ENCODE measurements at regions not wholly inside any gene's neighbourhood (a gene's known extent, or its start where the extent isn't known, plus 50 kb on each side); places are given as distances from the start of the nearest gene placed in this dataset.

GRCh38 chr15:29390051-29390450 is 120.4 kb upstream of the NSMCE3 start:
- DNase-seq (ENCODE audit: low read depth), result no peak
- H3K4me3 ChIP-seq (replicated peaks; ENCODE audit: low read depth, low read length), result no peak overlapping the region
- no peak for TF ChIP-seq CTCF (IDR thresholded peaks at IDR 0.05; ENCODE audit: low read length, missing control alignments)

GRCh38 chr15:29386523-29386922 is 116.9 kb upstream of the NSMCE3 start:
- TF ChIP-seq CTCF (IDR thresholded peaks at IDR 0.05; ENCODE audit: low read length, missing control alignments), result no peak
- DNase-seq (ENCODE audit: low read depth), result no peak

GRCh38 chr15:29383367-29383766 is 113.7 kb upstream of the NSMCE3 start:
- no peak overlapping the region for H3K4me3 ChIP-seq (replicated peaks; ENCODE audit: low read depth, low read length)
- no peak for TF ChIP-seq CTCF (IDR thresholded peaks at IDR 0.05; ENCODE audit: low read length, missing control alignments)
- DNase-seq (ENCODE audit: low read depth), result no peak

More at GRCh38 chr15:29386523-29386922, 116.9 kb upstream of the NSMCE3 start:
- no peak overlapping the region for H3K4me3 ChIP-seq (replicated peaks; ENCODE audit: low read depth, low read length)

- H3K4me3 ChIP-seq (replicated peaks; ENCODE audit: low read depth, low read length), result no peak overlapping the region
- no peak for TF ChIP-seq CTCF (IDR thresholded peaks at IDR 0.05; ENCODE audit: low read length, missing control alignments)
- no peak for DNase-seq (ENCODE audit: low read depth)
Observed at GRCh38 chr15:29382862-29383261, 113.2 kb upstream of the NSMCE3 start.

- no peak for TF ChIP-seq CTCF (IDR thresholded peaks at IDR 0.05; ENCODE audit: low read length, missing control alignments)
- DNase-seq (ENCODE audit: low read depth), result no peak
- H3K4me3 ChIP-seq (replicated peaks; ENCODE audit: low read depth, low read length), result no peak overlapping the region
Observed at GRCh38 chr15:29380466-29380865, 110.8 kb upstream of the NSMCE3 start.

- DNase-seq (ENCODE audit: low read depth), result no peak
- no peak overlapping the region for H3K4me3 ChIP-seq (replicated peaks; ENCODE audit: low read depth, low read length)
- no peak for TF ChIP-seq CTCF (IDR thresholded peaks at IDR 0.05; ENCODE audit: low read length, missing control alignments)
Observed at GRCh38 chr15:29379647-29380046, 110.0 kb upstream of the NSMCE3 start.

- TF ChIP-seq CTCF (IDR thresholded peaks at IDR 0.05; ENCODE audit: low read length, missing control alignments), result no peak
- DNase-seq (ENCODE audit: low read depth), result no peak
- no peak overlapping the region for H3K4me3 ChIP-seq (replicated peaks; ENCODE audit: low read depth, low read length)
Observed at GRCh38 chr15:29377161-29377560, 107.5 kb upstream of the NSMCE3 start.

All from fibroblast of pulmonary artery (primary cell).